Parathyroid adenoma (tissue), 2 donors: ENCODE measurements at regions not wholly inside any gene's neighbourhood (a gene's known extent, or its start where the extent isn't known, plus 50 kb on each side); places are given as distances from the start of the nearest gene placed in this dataset.

ENCODE experiments used
- H2AFZ ChIP-seq: fragments of 300-600 bp; sonication (generic); one replicate; pipeline ENCODE4 v1.7.0; 2017; ENCODE audit warnings: antibody characterized with exemption, mild to moderate bottlenecking
- H3K27ac ChIP-seq: fragments of 300-600 bp; sonication (generic); one replicate; pipeline ENCODE4 v1.7.0; 2017
- H3K27me3 ChIP-seq: fragments of 300-600 bp; sonication (generic); one replicate; pipeline ENCODE4 v1.7.0; 2017; ENCODE audit warnings: low read length; ENCODE audit not compliant: control insufficient read depth, insufficient read depth
- H3K36me3 ChIP-seq: fragments of 300-600 bp; sonication (generic); one replicate; pipeline ENCODE4 v1.7.0; 2017; ENCODE audit warnings: low read length; ENCODE audit not compliant: control insufficient read depth, insufficient read depth
- H3K4me1 ChIP-seq: fragments of 300-600 bp; sonication (generic); one replicate; pipeline ENCODE4 v1.7.0; 2017; ENCODE audit warnings: control low read depth
- H3K4me2 ChIP-seq: fragments of 300-600 bp; sonication (generic); one replicate; pipeline ENCODE4 v1.7.0; 2017; ENCODE audit warnings: low read length
- H3K4me3 ChIP-seq: fragments of 300-600 bp; sonication (generic); one replicate; pipeline ENCODE4 v1.7.0; 2017; ENCODE audit warnings: low read depth, low read length
- H3K79me2 ChIP-seq: fragments of 300-600 bp; sonication (generic); one replicate; pipeline ENCODE4 v1.7.0; 2017; ENCODE audit warnings: control low read depth
- H3K9ac ChIP-seq: fragments of 300-600 bp; sonication (generic); one replicate; pipeline ENCODE4 v1.7.0; 2017; ENCODE audit warnings: mild to moderate bottlenecking
- H3K9me3 ChIP-seq: fragments of 300-600 bp; sonication (generic); one replicate; pipeline ENCODE4 v1.7.0; 2017; ENCODE audit warnings: low read length; ENCODE audit not compliant: control insufficient read depth
- TF ChIP-seq, protein P1 (sequence below): fragments of 300-600 bp; sonication (generic); IDR thresholded peaks from one replicate; pipeline ENCODE4 v1.7.0; 2017; ENCODE audit warnings: antibody characterized with exemption, mild to moderate bottlenecking
- donor health status: primary hyperparathyroidism.

DNA sequence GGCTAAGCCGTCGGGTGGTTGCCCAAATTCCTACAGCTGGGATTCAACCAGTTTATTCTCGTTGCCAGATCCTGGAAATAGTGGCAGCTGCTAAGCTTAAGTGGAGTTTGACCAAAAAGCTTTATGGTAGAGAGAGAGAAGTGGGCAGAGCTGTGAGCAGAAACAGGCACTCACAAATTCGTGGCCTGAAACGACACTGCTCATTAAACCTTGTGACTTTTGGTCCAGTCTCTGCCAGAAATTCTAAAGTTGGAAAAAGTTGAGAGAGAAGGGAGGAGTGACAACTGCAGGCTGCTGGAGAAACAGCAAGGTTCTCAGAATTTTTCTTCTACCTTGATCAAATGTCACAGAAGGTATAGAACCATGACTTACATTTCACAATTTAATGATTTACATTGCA, 131.5 kb downstream of the MTX3 start:
- H3K9ac ChIP-seq: no peak overlapping the region

DNA sequence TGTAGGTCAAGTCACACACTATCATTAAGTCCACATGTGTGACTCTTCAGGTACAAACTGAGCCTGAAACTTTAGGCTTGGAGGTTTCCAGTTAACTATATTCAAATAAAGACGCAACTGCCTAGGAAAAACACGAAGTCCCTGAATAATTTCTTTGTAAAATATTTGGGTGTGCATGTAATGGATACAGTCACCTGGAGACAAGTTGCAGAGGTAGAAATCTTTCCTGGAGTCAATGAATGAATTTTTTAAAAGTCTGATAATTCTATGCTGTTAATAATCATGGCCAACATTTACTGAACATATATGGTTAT, 132.7 kb downstream of the MTX3 start:
- H3K4me3 ChIP-seq: no peak overlapping the region
- TF ChIP-seq, protein P1, sequence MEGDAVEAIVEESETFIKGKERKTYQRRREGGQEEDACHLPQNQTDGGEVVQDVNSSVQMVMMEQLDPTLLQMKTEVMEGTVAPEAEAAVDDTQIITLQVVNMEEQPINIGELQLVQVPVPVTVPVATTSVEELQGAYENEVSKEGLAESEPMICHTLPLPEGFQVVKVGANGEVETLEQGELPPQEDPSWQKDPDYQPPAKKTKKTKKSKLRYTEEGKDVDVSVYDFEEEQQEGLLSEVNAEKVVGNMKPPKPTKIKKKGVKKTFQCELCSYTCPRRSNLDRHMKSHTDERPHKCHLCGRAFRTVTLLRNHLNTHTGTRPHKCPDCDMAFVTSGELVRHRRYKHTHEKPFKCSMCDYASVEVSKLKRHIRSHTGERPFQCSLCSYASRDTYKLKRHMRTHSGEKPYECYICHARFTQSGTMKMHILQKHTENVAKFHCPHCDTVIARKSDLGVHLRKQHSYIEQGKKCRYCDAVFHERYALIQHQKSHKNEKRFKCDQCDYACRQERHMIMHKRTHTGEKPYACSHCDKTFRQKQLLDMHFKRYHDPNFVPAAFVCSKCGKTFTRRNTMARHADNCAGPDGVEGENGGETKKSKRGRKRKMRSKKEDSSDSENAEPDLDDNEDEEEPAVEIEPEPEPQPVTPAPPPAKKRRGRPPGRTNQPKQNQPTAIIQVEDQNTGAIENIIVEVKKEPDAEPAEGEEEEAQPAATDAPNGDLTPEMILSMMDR: no peak
- H3K36me3 ChIP-seq: no peaks in the 10 kb centered on the region
- no peak overlapping the region for H3K4me2 ChIP-seq
- H3K27ac ChIP-seq: no peak overlapping the region
- H2AFZ ChIP-seq: no peak overlapping the region
- no peaks in the 10 kb centered on the region for H3K9me3 ChIP-seq
- H3K9ac ChIP-seq: no peak overlapping the region
- H3K27me3 ChIP-seq: no peaks in the 10 kb centered on the region
- no peaks in the 10 kb centered on the region for H3K79me2 ChIP-seq
- H3K4me1 ChIP-seq: no peaks in the 10 kb centered on the region

More for the DNA sequence above, 131.5 kb downstream of the MTX3 start:
- no peaks in the 10 kb centered on the region for H3K79me2 ChIP-seq
- H3K4me3 ChIP-seq: no peak overlapping the region
- H3K4me1 ChIP-seq: no peaks in the 10 kb centered on the region
- no peaks in the 10 kb centered on the region for H3K36me3 ChIP-seq
- no peaks in the 10 kb centered on the region for H3K27me3 ChIP-seq
- no peaks in the 10 kb centered on the region for H3K9me3 ChIP-seq
- H2AFZ ChIP-seq: no peak overlapping the region
- no peak overlapping the region for H3K4me2 ChIP-seq
- H3K27ac ChIP-seq: no peak overlapping the region
- TF ChIP-seq, protein P1: no peak

DNA sequence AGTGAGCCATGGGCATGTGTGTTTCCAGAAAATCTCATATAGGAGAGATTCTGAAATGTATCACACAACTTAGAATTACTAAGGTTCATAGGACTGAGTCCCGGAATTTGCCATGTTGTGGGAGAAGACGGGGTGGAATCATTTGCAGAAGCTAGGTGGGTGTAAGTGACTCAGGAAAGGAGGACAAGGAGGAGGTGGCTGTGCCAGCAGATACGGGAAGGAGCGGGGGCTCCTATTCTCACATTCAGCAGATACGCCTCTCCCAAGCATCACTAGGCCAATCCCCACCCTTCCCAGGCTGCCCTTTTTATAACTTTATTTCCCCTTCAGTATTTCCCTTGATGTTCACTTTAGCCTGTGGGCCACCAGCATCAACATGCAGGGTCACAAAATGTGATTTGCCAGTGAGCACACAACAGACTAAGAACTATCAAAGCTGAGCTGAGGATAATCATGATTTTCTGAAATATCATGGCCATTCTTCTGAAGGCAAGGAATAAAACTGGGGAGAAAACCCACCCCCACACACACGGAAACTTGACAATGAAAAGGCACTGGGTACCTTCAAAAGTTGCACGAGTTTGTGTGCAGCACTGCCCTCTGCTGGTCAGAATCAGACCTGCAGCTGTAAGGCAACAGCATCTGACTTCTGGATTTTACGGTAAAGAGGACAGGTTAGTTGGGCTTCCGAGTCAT, 133.2 kb downstream of the MTX3 start:
- Histone ChIP-seq H3K4me2 (no peak overlapping the region), H3K36me3 (no peaks in the 10 kb centered on the region), H3K4me1 (no peaks in the 10 kb centered on the region), H3K9ac (no peak overlapping the region), H3K4me3 (no peak overlapping the region), H3K27me3 (no peaks in the 10 kb centered on the region), H3K27ac (no peak overlapping the region), H2AFZ (no peak overlapping the region), H3K9me3 (no peaks in the 10 kb centered on the region), H3K79me2 (no peaks in the 10 kb centered on the region)
- TF ChIP-seq, protein P1: peak; percentile 96

DNA sequence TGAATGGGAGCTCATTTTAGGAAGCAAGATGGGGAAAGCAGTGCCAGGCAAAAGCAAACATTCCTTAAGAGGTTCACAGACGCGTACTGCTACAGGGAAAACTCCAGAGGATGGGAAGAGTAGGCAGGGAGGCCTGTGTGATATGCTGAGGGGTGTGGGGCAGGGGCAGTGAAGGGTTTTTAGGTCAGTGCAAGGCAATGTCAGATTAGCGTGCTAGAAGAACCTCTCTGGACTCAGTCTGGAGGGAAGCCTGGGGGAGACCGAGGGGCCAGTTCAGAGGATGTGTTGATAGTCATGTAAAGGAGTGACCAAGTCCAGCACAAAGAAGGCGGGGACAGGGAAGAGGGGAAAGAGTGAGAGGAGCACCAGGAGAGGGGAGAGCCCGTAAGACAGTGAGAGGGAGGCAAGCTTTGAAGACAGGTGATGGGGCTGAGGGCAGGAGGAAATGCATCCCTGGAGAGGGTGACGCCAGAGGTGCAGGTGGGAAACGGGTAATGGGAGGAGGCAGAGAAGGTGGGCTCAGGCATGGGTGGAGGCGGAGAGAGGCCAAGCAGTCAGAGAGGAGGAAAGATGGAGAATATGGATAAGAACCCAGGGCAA, 134.5 kb downstream of the MTX3 start:
- Histone ChIP-seq H3K9me3 (no peaks in the 10 kb centered on the region), H3K79me2 (no peaks in the 10 kb centered on the region), H3K27ac (no peak overlapping the region), H3K36me3 (no peaks in the 10 kb centered on the region), H2AFZ (no peak overlapping the region), H3K27me3 (no peaks in the 10 kb centered on the region), H3K4me1 (no peaks in the 10 kb centered on the region), H3K9ac (no peak overlapping the region), H3K4me3 (no peak overlapping the region), H3K4me2 (no peak overlapping the region)
- TF ChIP-seq, protein P1: no peak
